ENCODE measurements at regions not wholly inside any gene's neighbourhood (a gene's known extent, or its start where the extent isn't known, plus 50 kb on each side); places are given as distances from the start of the nearest gene placed in this dataset.

DNA sequence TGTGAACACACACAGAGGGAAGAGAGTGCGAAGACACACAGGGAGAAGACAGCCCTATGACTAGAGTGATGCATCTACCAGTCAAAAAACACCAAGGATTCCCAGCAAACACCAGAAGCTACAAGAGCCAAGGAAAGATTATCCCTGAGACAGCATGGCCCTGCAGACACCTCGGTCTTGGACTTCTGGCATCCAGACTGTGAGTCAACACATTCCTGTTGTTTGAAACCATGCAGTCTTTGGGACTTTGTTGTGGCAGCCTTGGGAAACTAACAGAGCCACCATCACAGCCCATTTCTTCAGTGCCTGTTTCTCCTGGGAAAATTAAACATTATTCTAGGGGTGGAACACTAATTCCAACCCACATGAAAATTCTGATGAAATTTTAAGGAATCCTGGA lies 220.6 kb downstream of the GXYLT1 start:
- DNase-seq: no peak

DNA sequence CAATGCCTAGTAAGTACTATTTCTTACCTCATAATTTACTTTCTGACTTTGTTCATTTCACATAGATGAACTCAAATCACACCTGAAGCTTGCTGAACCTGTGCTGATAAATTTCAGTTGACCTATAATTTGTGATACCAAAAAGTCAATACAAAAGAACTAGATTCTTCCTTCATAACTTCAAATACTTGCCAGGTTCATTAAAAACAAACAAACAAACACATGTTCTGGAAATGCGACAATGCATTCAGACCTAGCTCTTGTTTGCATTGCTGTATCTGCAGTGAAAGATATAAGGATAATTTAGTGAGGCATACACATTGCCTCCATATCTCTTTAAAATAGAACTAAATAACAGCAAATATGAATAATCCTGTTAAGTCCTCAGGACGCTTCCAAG lies 221.3 kb downstream of the GXYLT1 start:
- no peak for DNase-seq

DNA sequence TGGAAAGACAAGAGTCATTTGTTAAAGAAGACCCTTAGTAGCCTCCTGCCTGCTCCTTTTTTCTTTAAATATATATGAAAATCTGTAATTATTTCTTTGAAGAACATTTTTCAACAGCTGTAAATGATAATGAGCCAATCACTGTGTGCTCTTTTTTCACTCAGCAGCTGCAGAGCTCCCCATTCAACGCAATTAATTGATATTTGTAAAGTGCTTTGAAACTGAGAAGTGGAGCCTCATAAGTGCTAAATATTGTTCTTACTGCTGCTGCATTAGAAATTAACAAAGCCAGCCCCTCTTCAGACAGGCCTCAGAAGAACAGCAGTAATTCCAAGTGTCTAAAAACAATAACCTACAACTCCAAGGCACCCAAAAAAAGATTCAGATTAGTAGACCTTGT lies 224.3 kb downstream of the GXYLT1 start:
- DNase-seq: no peak

DNA sequence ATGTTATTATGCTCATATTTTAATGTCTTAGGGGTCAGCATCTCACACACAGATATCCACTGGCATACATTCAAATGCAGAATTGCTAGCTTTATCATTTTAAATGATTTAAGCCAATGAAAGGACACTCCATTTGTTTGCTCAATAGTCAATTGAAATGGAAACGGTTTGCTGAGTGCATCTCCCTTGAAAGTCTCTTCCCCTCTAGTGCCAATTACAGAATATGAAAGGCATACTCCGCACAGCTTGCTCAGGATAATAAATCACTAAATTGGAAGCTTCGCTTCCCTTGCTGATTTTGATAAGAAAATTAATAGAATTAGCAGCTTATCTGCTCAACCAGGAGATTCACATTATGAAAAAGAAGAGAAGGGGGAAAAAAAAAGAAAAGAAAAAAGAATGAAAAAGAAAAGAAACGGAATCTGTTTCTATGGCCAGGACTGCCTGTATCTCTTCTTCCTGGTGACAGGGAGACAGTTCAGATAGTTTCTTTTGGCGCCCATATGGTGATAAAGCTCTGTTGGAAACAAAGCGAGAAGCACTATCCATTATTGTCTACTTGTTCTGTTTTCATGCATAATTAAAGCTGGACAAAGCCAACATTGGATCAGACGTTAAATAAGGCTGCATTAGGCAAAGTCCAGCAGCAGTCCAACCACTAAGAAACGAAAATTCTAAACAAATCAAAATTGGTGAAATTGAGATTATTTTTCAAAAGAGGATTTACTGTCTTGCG lies 225.0 kb downstream of the GXYLT1 start:
- no peak for DNase-seq

DNA sequence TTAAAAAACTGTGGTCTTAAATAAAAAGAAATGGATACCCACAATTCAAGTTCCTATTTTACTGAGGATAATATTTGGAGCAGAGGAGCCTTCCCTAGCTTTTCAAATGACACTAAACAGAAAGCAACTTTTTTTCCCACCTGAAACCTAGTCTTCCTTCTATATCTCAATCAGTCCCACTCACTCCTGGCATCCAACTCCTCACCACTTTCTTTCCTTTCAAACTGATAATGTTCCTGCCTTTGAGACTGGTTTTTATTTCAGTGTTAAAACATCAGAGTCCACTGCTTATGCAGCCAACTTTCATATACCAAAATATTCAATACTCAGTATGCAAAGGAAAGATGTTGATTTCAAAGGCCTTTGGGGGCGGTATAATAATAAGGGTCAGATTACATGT lies 225.6 kb downstream of the GXYLT1 start:
- DNase-seq: no peak

DNA sequence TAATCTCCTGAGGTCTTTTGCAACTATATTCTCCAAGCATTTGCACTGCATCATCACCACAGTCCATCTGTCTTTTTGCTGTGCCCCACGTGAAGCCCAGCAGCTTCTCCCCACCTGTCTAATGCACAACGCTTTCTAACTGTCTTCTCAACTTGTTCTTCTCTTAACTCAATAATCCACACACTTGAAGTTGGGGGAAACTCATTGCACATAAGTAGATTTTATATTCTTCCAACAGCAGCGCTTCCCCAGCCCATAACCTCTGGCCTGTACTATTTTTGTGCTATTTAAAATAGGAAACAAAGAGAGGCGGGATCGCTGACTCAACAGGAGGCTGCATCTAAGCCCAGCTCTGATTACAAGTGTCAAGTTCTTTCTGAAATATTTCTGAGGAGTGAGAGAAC lies 226.7 kb downstream of the GXYLT1 start:
- DNase-seq: no peak

DNA sequence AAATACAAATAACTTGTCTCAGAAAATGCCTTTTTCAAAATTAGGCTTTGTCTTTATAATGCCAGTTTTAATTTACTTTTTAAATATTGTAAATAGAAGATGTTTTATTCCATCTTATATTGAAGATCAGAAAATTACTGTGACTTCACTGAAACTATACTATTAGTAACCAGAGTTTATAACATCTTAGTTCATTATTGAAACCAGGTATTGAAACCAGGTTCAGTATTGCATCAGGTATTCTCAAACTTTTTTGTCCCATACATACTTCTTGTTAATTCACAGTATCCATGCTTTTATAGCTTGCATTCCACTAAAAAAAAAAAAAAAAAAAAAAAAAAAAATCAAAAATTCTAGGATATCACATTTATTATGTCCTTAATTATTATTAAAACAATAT lies 227.5 kb downstream of the GXYLT1 start:
- no peak for DNase-seq

DNA sequence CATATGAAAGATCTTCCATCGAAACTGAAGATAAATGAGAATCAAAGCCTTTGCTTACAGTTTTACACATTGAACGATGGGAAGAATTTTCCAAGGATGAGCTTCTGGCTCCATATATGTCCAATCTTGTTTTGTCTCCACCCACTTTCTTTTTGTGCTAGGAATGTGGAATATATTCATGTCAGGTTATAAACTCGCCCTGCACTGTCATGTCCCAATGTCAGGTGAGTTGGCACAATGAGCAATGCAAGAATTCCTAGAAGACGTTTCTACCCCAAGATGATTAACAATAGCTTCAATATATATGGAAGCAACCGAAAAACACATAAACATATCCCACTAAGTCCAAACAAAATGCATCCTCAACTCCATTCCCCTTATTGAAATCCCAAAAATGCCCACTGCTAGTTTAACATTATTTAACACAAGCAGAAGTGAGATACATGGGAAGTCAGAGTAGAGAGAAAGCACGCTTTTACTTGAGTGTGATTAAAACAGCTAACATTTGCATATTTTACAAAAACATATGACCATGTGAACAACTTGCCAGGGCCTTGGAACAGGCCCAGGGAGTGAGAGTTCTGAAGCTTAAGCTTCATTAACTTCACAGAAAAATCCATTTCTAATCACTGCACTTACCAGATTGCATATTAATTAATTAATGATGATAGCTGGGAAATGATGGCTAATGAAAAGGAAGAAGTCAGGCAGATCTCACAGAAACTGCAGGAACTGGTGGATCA lies 233.9 kb downstream of the GXYLT1 start:
- DNase-seq: no peak

DNA sequence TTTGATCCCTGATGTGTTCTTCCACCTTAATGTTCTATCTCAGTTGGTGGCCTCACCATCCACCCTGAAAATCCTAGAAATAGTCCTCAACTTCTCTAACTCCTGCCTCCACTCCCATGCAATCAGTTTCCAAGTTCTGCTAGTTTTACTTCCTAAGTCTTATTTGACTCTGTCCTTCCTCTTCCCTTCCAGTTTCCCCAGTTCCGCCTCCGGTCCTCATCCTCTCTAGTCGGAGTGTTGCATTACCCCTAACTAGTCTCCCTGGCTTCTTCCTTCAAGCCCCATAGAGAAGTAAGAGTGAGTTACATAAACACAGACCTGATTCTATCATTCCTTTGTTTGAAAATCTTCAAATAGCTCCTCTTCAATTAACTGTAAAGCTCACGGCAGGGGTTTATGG lies 236.5 kb downstream of the GXYLT1 start:
- no peak for DNase-seq

DNA sequence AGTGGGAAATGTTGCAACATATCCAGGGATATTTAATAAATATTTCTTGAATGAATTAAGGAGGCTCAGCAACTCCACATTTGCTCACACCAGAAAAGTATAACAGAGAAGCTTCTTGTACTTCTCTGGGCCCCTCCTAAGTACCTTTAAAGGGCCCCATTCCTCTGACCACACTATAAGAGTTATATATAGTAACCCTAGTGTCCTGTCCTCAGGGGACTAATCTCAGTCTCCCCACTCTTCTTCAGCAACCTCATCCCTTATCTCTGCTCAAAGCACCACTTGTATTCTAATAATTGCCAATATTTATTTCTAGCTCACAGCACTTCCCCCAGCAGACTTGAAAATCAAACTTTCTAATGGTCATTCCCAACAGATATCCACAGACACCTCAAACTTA lies 237.1 kb downstream of the GXYLT1 start:
- DNase-seq: no peak

DNA sequence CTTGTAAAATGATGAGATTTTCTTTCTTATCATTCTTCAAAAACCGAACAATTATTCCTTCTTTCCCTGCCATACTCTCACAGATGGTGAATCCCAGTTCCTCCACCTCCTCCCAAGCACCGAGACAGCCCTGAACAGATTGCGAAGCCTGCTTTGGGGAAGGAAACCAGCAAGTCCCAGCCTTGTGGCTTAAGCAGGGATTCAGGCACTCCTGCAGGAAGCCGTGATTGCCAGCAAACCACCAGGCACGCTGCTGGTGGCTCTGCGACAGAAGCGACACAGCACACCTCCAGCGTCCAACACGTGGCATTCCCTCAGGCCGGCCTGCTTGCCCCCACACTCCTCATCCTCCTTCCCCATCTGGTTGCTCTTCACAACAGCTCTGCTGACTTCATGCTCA lies 237.7 kb downstream of the GXYLT1 start:
- DNase-seq: no peak

DNA sequence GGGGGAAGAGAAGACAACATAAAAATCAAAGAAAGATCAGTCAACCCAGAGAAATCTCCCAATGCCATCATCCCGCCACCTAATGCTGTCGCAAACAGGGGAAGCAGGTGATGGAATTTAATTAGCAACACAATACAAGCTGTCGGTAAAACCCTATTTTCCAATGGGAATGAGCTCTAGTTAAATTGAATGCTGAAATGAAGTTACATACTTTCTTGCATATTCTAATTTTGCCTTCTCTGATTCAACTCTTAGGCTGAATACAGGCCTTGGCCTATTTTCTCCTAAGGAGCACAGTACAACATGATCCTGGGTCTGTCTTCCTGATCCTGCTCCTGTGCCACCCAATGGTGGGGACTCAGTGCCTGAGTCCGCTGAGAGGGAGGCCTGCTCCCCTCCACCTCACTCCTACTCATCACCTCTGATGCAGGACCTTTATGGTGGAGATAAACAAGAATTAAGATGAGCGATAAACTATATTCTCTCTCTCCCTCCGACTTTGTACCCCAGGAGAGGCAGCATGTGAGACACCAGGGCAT lies 238.8 kb downstream of the GXYLT1 start:
- DNase-seq: no peak

DNA sequence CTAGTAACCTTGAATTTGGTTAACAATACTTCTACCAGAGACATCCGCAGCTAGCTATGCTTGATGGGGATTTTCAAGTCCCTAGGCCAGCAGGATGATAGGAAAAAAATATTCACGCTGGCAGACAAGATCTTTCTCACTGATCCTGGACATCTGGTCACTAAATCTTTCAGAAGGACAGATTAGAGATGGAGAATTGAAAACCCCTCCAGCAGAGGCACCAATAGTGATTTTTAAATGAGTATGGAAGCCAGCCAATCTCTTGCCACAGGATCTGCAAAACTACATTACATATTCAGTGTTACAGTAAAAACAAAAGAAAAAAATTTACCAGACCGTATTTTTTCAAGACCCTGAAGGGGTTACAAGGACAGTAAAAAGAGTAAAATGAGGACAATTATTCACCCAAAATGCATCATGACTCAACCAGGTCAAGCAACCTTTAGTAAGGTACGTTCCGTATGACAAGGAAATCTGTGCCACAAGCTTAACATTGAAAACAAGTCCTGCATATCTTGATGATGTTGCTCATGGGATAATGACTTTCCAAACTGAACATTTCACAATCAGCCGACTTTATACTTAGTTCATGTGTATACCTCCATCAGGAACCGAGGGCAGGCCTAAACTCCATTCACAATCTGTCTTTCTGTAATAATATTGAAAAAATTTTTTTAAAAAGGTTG lies 239.5 kb downstream of the GXYLT1 start:
- no peak for DNase-seq

DNA sequence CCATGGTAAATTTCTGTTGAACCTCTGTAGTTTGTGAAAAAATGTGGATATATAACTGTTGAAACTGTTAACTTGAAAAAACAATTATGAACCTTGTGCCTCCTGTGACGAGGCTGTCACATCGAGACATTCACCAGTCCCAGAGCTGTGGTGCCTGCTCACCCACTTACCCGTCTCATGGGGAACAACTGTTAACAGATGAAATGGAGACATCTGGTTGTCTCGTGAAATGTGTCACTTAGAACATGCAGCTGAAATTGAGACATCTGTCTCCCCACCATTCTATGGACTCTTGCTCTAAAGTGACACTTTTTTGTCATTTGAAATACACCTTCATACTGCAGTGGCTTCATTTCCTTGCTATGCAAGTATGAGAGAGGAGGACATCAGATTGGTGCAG lies 240.6 kb downstream of the GXYLT1 start:
- no peak for DNase-seq

DNA sequence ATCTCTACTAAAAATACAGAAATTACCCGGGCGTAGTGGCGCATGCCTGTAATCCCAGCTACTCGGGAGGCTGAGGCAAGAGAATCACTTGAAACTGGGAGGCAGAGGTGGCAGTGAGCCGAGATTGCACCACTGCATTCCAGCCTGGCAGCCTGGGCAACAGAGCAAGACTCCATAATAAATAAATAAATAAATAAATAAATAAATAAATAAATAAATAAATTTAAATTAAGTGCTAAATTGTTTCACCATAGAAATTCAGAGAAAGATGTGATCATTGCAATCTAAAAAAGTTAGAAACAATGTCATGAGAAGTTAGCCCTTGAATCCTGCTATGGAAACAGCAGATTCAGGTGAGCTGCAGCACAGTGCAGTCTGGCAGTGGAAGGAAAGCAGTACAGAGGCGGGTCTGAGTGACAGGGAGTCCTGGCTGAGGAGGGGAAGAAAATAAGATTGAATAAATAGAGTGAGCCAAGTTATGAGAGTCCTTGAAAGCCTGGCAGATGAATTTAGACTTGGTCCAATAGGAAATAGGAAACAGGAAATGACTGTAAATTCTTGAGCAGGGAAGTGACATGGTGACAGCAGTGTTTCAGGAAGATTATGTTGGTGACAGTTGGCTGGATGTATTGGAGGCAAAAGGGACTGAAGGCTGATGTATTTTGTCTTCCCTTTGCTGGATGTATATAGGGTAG lies 241.5 kb downstream of the GXYLT1 start:
- DNase-seq: no peak

DNA sequence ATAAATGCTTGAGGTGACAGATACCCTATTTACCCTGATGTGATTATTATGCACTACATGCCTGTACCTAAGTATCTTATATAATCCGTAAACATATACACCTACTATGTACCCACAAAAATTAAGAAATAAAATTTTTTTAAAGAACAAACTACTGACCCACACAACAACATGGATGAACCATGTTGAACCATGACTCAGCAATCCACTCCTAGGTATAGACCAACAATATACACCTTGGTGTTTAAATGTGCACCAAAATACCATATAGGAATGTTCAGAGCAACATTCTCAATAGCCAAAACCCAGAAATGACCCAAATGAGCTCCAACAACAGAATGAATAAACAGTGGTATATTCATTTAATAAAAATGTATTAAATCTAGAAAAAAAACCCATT lies 245.1 kb downstream of the GXYLT1 start:
- DNase-seq: no peak

DNA sequence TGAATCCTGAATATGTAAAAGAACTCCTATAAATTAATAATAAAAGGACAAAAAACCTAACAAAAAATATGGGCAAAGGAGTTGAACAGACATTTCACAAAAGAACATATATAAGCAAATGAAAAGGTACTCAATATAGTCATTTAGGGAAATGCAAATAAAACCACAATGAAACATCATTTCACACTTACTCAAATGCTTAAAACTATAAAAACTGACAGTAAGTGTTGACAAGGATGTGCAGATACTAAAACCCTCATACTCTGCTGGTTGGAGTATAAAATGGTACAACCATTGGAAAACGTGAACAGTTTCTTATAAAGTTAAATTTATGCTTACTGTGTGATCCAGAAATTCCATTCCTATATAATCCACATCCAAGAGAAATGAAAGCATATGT lies 247.1 kb downstream of the GXYLT1 start:
- DNase-seq: no peak

DNA sequence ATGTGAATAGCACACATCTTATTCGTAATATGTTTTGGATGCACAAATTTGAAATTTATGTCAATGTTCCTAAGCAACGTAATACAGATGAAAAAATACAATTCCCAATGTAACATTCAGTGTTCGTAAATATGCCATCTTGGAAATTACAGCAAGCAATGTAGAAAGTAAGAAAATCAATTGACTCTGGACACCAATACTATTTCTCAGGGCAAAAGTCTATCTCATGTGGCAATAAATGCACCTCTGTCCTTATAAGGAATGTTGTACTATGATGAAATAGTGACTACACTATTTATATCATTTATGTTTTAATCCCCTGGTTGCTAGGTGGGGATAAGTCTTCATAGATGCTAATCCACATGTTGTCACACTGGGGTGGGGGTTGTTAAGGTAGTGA lies 251.2 kb downstream of the GXYLT1 start:
- DNase-seq: no peak

DNA sequence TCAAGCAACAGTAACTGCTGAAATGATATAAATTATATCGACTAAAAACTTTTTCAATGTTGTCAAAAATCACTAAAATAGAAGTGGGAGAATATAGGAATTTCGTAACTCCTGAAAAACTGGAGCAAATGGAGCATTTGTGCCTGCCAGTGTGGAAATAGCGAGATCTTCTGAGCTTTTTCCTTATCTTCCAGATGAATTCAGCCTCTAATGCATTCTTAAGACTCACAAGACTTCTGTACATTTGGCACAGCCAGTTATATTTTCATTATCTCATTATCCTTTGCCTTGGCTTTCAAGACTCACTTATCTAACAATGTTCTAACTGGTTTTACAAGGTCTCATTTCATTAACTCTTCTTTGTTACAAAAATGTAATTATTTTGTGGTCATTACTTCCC lies 252.4 kb downstream of the GXYLT1 start:
- DNase-seq: no peak

DNA sequence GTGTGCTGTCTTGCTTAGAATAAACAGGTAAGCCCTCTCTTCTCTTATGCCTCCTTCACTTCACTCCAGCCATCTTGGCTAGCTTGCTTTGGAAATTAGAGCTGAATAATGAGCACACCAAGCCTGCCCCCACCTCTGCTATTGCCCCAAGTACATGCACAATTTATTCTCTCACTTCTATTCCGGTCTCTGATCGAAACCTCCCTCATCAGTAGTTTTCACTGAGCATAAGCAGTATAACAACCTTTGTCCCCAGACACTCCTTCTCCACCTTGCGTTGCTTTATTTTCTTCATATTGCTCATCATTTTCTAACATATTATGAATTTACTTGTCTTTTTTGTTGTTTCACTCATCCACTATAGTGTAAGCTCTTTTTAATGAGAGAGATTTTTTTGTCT lies 253.4 kb downstream of the GXYLT1 start:
- DNase-seq: no peak

DNA sequence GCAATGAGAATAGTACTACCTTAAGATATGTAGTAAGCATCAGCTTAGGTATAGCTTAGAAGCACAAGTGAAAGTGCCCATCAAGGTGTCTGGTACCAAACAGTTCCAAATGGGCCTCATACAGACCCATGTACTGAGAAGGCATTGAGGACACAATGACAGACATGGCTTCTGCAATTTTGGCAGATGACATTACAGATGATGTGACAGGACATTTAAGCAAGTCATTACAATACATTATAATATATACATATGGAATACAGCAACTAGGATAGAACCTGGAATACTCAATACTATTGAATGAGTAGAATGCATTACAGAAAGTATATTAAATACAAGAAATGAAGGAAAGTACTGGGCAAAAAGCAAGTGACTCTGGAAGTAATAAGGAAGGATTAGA lies 256.4 kb downstream of the GXYLT1 start:
- no peak for DNase-seq

DNA sequence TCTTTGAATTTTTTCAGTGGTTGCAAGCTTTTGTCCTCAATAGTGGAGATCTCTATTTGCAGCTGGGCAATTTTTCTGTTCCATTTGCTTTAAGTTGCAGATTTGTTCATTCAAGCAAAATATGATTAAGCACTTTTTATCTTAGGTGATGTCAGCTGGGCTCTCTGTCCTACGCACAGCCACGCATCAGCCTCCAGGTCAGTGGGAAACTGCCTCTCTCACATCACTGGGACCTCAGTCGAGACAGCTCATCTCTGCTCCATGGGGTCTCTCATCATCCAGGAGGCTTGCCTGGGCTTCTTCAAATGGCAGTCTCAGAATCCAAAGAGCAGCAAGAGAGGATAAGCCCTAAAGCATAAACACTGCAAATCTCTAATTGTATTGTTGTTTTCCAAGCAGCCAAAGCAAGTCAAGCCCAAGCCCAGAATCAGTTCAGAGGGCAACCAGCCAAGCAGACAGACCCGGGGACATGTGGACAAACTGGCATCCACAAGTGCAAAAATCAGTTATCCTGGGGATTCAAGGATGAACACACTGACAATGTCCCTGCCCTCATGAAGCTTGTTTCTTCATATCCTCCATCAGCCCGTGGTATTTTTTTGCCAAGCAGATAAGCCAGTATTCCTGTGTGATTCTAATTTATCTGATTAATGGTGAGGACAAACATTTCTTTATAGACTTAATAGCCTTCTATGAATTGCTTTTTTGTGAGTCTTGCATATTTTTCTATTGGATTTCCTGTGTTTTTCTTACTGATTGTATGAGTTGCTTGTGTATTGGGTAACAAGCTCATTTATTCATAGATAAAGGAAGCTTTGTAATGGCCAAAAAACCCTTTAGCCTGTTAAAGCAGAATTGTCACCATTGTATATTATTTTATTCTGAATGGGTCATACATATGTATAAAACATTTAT lies 262.5 kb downstream of the GXYLT1 start:
- no peak for DNase-seq

Data from kidney glomerular epithelial cell (primary cell).